Glutamatergic neuron (in vitro differentiated cells): ENCODE measurements at regions not wholly inside any gene's neighbourhood (a gene's known extent, or its start where the extent isn't known, plus 50 kb on each side); places are given as distances from the start of the nearest gene placed in this dataset.

ENCODE experiments used
- DNase-seq: peaks from one replicate; pipeline ENCODE4 v3.0.0; 2022
- H3K27ac Mint-ChIP-seq: one replicate; pipeline ENCODE4 v1.8.0; 2020; ENCODE audit warnings: mild to moderate bottlenecking, mixed read lengths, inconsistent platforms; ENCODE audit not compliant: unreplicated experiment
- H3K27me3 Mint-ChIP-seq: one replicate; pipeline ENCODE4 v1.8.0; 2020; ENCODE audit warnings: mild to moderate bottlenecking, moderate library complexity, mixed read lengths, inconsistent platforms; ENCODE audit not compliant: unreplicated experiment
- H3K36me3 Mint-ChIP-seq: one replicate; pipeline ENCODE4 v1.8.0; 2020; ENCODE audit warnings: mild to moderate bottlenecking, mixed read lengths, inconsistent platforms; ENCODE audit not compliant: unreplicated experiment
- H3K4me1 Mint-ChIP-seq: one replicate; pipeline ENCODE4 v1.8.0; 2020; ENCODE audit warnings: mild to moderate bottlenecking, low read depth, mixed read lengths, inconsistent platforms; ENCODE audit not compliant: unreplicated experiment
- H3K4me3 Mint-ChIP-seq: one replicate; pipeline ENCODE4 v1.8.0; 2020; ENCODE audit warnings: mild to moderate bottlenecking, mixed read lengths, inconsistent platforms; ENCODE audit not compliant: unreplicated experiment
- H3K9me3 Mint-ChIP-seq: one replicate; pipeline ENCODE4 v1.8.0; 2020; ENCODE audit warnings: mild to moderate bottlenecking, moderate library complexity, mixed read lengths, inconsistent platforms; ENCODE audit not compliant: unreplicated experiment
- CTCF ChIP-seq: fragments of 200-600 bp; sonication (generic); IDR thresholded peaks from one replicate; pipeline ENCODE4 v1.5.0; 2021; ENCODE audit not compliant: partially characterized antibody, unreplicated experiment

DNA sequence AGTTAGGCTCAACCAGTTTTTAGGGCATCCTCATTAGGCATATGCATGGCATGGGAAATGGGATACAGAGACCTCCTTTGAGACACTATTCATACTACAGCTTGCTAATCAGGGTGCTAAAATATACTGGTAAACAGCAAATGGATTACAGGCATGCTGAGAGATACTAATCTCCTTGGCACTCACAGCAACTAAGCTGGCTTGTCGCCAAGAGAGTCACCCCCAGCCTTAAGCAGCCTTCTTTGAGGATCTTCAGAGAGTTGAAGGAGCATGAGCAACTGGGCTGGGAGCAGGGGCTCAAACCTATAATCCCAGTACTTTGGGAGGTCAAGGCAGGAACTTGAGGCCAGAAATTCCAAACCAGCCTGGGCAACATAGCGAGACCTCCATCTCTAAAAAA is 120.1 kb upstream of the NR5A2 start:
- Mint-ChIP-seq H3K27me3 (no peaks in the 10 kb centered on the region), H3K9me3 (peaks cover 4% of the 10 kb centered on the region), H3K27ac (no peak overlapping the region), H3K4me3 (no peak overlapping the region), H3K36me3 (peaks cover 7% of the 10 kb centered on the region), H3K4me1 (no peaks in the 10 kb centered on the region)
- DNase-seq = no peak
- TF ChIP-seq CTCF = no peak

DNA sequence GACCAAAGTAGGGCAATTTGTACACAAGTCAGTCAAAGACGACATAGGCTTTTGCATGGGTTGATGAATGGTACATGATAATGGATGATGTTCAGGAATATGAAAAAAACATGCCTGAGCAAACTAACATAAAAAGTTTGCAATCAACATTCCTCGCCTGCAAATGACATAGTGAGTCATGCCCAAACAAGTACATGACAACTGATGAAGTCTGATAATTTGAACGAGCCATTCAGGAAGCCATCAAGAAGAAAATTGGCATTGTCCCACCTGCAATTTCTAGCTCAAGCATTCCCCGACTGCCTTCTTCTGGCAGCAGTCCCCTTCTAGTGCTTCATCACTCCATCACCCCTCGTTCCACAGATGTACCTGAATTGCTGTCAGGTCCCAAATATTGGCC is 118.4 kb upstream of the NR5A2 start:
- no peak for TF ChIP-seq CTCF
- no peak for DNase-seq
- Mint-ChIP-seq H3K27me3 (no peaks in the 10 kb centered on the region), H3K27ac (no peak overlapping the region), H3K9me3 (peaks cover 4% of the 10 kb centered on the region), H3K36me3 (peaks cover 7% of the 10 kb centered on the region), H3K4me1 (peaks cover 2% of the 10 kb centered on the region), H3K4me3 (no peak overlapping the region)

- peaks cover 1% of the 10 kb centered on the region for H3K27me3 Mint-ChIP-seq
- no peak for DNase-seq
- H3K4me1 Mint-ChIP-seq = peaks cover 5% of the 10 kb centered on the region
- no peaks in the 10 kb centered on the region for H3K36me3 Mint-ChIP-seq
- H3K27ac Mint-ChIP-seq = no peak overlapping the region
- H3K4me3 Mint-ChIP-seq = no peak overlapping the region
- no peak for TF ChIP-seq CTCF
- H3K9me3 Mint-ChIP-seq = no peaks in the 10 kb centered on the region
These were observed 114.2 kb upstream of the NR5A2 start for GRCh38 chr1:199913318-199913717.

DNA sequence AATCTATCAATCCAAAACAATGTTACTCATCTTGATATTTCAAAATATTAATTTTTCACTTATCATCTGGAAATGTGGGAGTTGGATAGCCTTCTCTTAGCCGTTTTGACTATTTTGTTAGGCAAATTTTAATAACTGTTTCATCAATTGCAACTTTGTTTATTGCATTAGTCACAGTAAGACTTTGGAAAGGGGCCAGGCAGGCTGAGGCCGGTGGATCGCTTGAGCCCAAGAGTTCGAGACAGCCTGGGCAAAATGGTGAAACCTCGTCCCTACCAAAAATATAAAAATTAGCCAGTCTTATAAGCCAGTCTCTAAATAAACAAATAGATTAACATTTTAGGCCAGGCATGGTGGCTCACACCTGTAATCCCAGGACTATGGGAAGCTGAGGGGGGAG is 113.0 kb upstream of the NR5A2 start:
- DNase-seq = no peak
- H3K27ac Mint-ChIP-seq = no peak overlapping the region
- no peaks in the 10 kb centered on the region for H3K9me3 Mint-ChIP-seq
- no peaks in the 10 kb centered on the region for H3K36me3 Mint-ChIP-seq
- H3K4me3 Mint-ChIP-seq = no peak overlapping the region
- TF ChIP-seq CTCF = no peak
- H3K4me1 Mint-ChIP-seq = peaks cover 5% of the 10 kb centered on the region
- peaks cover 1% of the 10 kb centered on the region for H3K27me3 Mint-ChIP-seq

- DNase-seq = no peak
- Mint-ChIP-seq H3K27ac (no peak overlapping the region), H3K36me3 (no peaks in the 10 kb centered on the region), H3K9me3 (no peaks in the 10 kb centered on the region), H3K4me3 (no peak overlapping the region), H3K27me3 (peaks cover 1% of the 10 kb centered on the region), H3K4me1 (peaks cover 5% of the 10 kb centered on the region)
- TF ChIP-seq CTCF = no peak
These were observed 109.2 kb upstream of the NR5A2 start for GRCh38 chr1:199918196-199918769.
